SK-N-SH (cell line): ENCODE measurements at regions not wholly inside any gene's neighbourhood (a gene's known extent, or its start where the extent isn't known, plus 50 kb on each side); places are given as distances from the start of the nearest gene placed in this dataset.

Source experiments
- CTCF ChIA-PET: fragments of 300-600, 350-600 bp; formaldehyde crosslinking; extraction: SDS; loops from one replicate; lab custom pipeline; 2021; lab: Yijun Ruan, JAX
- POLR2A ChIA-PET: fragments of 350-600 bp; sonication (Branson Sonifier 250); formaldehyde crosslinking; extraction: SDS; loops from one replicate; lab custom pipeline; 2020; ENCODE audit warnings: antibody characterized with exemption, inconsistent platforms; lab: Yijun Ruan, JAX
- DNase-seq: peaks from one replicate; pipeline ENCODE4 v3.0.0; 2012
- H2AFZ ChIP-seq: fragments of 200-600 bp; sonication (generic); 2 replicates; pipeline ENCODE4 v1.8.1; 2016; ENCODE audit warnings: antibody characterized with exemption, mild to moderate bottlenecking, low read depth
- H3F3A ChIP-seq: fragments of 200-600 bp; sonication (generic); replicated peaks from 2 replicates; pipeline ENCODE3; 2016; ENCODE audit warnings: antibody characterized with exemption, mild to moderate bottlenecking; ENCODE audit not compliant: insufficient read depth
- H3K27ac ChIP-seq, 2 experiments: fragments of 200-500 bp in 1 of 2; fragments of 200-600 bp in 1 of 2; sonication (Bioruptor generic) in 1 of 2; sonication (generic), shearing (Covaris generic) in 1 of 2; 2 replicates each; pipeline versions ENCODE4 v1.5.1 to v1.6.1; 2014 to 2016; ENCODE audit warnings: low read depth in 2 of 2, inconsistent platforms in 1 of 2, low read length in 1 of 2, mild to moderate bottlenecking in 1 of 2, mixed read lengths in 1 of 2
- H3K27me3 ChIP-seq: fragments of 200-600 bp; sonication (generic), shearing (Covaris generic); 2 replicates; pipeline ENCODE4 v1.6.1; 2016; ENCODE audit warnings: mixed run types; ENCODE audit not compliant: insufficient read depth
- H3K36me3 ChIP-seq, 2 experiments: fragments of 200-500 bp in 1 of 2; fragments of 200-600 bp in 1 of 2; sonication (Bioruptor generic) in 1 of 2; sonication (generic) in 1 of 2; replicated peaks in 1 of 2; 2 replicates each; pipeline versions ENCODE3 to v1.5.1; 2014 to 2016; ENCODE audit warnings: low read length in 1 of 2, mild to moderate bottlenecking in 1 of 2; ENCODE audit not compliant: insufficient read depth in 2 of 2, control insufficient read depth in 1 of 2
- H3K4me1 ChIP-seq, 2 experiments: fragments of 200-500 bp in 1 of 2; fragments of 200-600 bp in 1 of 2; sonication (Bioruptor generic) in 1 of 2; sonication (generic), shearing (Covaris generic) in 1 of 2; 2 replicates each; pipeline versions ENCODE4 v1.5.1 to v1.6.1; 2014 to 2016; ENCODE audit warnings: low read depth in 1 of 2, low read length in 1 of 2, mixed run types in 1 of 2; ENCODE audit not compliant: insufficient read depth in 2 of 2, control insufficient read depth in 1 of 2
- H3K4me2 ChIP-seq: fragments of 200-600 bp; sonication (generic), shearing (Covaris generic); 2 replicates; pipeline ENCODE4 v1.6.1; 2017; ENCODE audit warnings: mixed run types
- H3K4me3 ChIP-seq, 2 experiments: fragments of 200-500 bp in 1 of 2; fragments of 200-600 bp in 1 of 2; sonication (Bioruptor generic) in 1 of 2; sonication (generic), shearing (Covaris generic) in 1 of 2; 2 replicates each; pipeline versions ENCODE4 v1.5.1 to v1.8.1; 2014 to 2016; ENCODE audit warnings: low read depth in 2 of 2, inconsistent platforms in 1 of 2, low read length in 1 of 2, mild to moderate bottlenecking in 1 of 2, mixed read lengths in 1 of 2, moderate library complexity in 1 of 2
- H3K79me2 ChIP-seq: fragments of 200-600 bp; sonication (generic); 2 replicates; pipeline ENCODE4 v1.8.1; 2017; ENCODE audit warnings: mild to moderate bottlenecking; ENCODE audit not compliant: insufficient read depth
- H3K9ac ChIP-seq: fragments of 200-600 bp; sonication (generic); 2 replicates; pipeline ENCODE4 v1.6.1; 2017; ENCODE audit warnings: mixed run types
- H3K9me2 ChIP-seq: fragments of 200-600 bp; sonication (generic); 2 replicates; pipeline ENCODE4 v1.6.1; 2017; ENCODE audit warnings: mixed run types
- H3K9me3 ChIP-seq: fragments of 200-600 bp; sonication (generic); 2 replicates; pipeline ENCODE4 v1.6.1; 2017; ENCODE audit warnings: mixed run types, mild to moderate bottlenecking, moderate library complexity
- H4K20me1 ChIP-seq: fragments of 200-600 bp; sonication (generic); 2 replicates; pipeline ENCODE4 v1.6.1; 2017; ENCODE audit warnings: mild to moderate bottlenecking, mixed run types; ENCODE audit not compliant: insufficient read depth
- CHD2 ChIP-seq: fragments of 150-350 bp; IDR thresholded peaks from 2 replicates; pipeline ENCODE4 v1.6.1; 2018; ENCODE audit warnings: low read length; ENCODE audit not compliant: partially characterized antibody
- CTCF ChIP-seq: fragments of 200-600 bp; sonication (generic); IDR thresholded peaks from 2 replicates; pipeline ENCODE4 v1.6.1; 2017; ENCODE audit warnings: antibody characterized with exemption, mild to moderate bottlenecking, moderate library complexity
- ELF1 ChIP-seq: IDR thresholded peaks from 2 replicates; pipeline ENCODE4 v1.4.0; 2012
- EP300 ChIP-seq, 2 experiments: IDR thresholded peaks; 2 replicates each; pipeline versions ENCODE4 v1.4.0 to v1.6.1; 2012; ENCODE audit warnings: borderline replicate concordance in 1 of 2, low read depth in 1 of 2, low read length in 1 of 2
- FOXM1 ChIP-seq: IDR thresholded peaks from 2 replicates; pipeline ENCODE4 v1.4.0; 2012; ENCODE audit warnings: low read depth, mild to moderate bottlenecking
- NFIC ChIP-seq: IDR thresholded peaks from 2 replicates; pipeline ENCODE4 v1.4.0; 2012; ENCODE audit warnings: borderline replicate concordance
- REST ChIP-seq: IDR thresholded peaks from 2 replicates; pipeline ENCODE4 v1.6.1; 2012; ENCODE audit warnings: mild to moderate bottlenecking, low read depth, low read length, moderate library complexity
- RXRA ChIP-seq: IDR thresholded peaks from 2 replicates; pipeline ENCODE4 v1.4.0; 2012; ENCODE audit warnings: low read depth, mild to moderate bottlenecking, borderline replicate concordance
- TAF1 ChIP-seq: IDR thresholded peaks from 2 replicates; pipeline ENCODE4 v1.6.1; 2012; ENCODE audit warnings: low read depth, mild to moderate bottlenecking, low read length, moderate library complexity, borderline replicate concordance
- TEAD4 ChIP-seq: IDR thresholded peaks from 2 replicates; pipeline ENCODE4 v1.4.0; 2012; ENCODE audit warnings: mild to moderate bottlenecking, borderline replicate concordance; ENCODE audit not compliant: insufficient read depth
- USF1 ChIP-seq: IDR thresholded peaks from 2 replicates; pipeline ENCODE4 v1.4.0; 2012; ENCODE audit warnings: low read depth, borderline replicate concordance
- USF2 ChIP-seq: fragments of 150-350 bp; IDR thresholded peaks from 2 replicates; pipeline ENCODE4 v1.6.1; 2017; ENCODE audit warnings: antibody characterized with exemption, low read length, low read depth, borderline replicate concordance
- ZBTB33 ChIP-seq: IDR thresholded peaks from 2 replicates; pipeline ENCODE4 v1.4.0; 2012; ENCODE audit warnings: low read depth, borderline replicate concordance
- WGBS: methylation state at CpG from one replicate; pipeline ENCODE4 v1.1.6; 2017; ENCODE audit warnings: low lambda C conversion rate; 5-methylcytosine and 5-hydroxymethylcytosine counted together

- 35% methylated on average over 3 of the region's 3 CpGs for WGBS
- no peak overlapping the region for H3K4me2 ChIP-seq
- no peaks in the 10 kb centered on the region for H3K27me3 ChIP-seq
- no peak overlapping the region for H2AFZ ChIP-seq
- CTCF ChIA-PET, result no interaction called here
- no peak overlapping the region for H3K9ac ChIP-seq
- H4K20me1 ChIP-seq, result no peaks in the 10 kb centered on the region
- POLR2A ChIA-PET, result no interaction called here
- H3K4me1 ChIP-seq, result no peaks in the 10 kb centered on the region
- H3F3A ChIP-seq, result no peaks in the 10 kb centered on the region
- no peaks in the 10 kb centered on the region for H3K9me3 ChIP-seq
- no peaks in the 10 kb centered on the region for H3K36me3 ChIP-seq
- H3K27ac ChIP-seq, result no peak overlapping the region
- DNase-seq, result no peak
- no peak overlapping the region for H3K4me3 ChIP-seq
- H3K9me2 ChIP-seq, result no peaks in the 10 kb centered on the region
- no peak for TF ChIP-seq ELF1
- TF ChIP-seq REST, result no peak
- no peak for TF ChIP-seq CTCF
- TF ChIP-seq USF1, result no peak
- no peak for TF ChIP-seq TEAD4
- TF ChIP-seq ZBTB33, result no peak
- TF ChIP-seq EP300 (IDR thresholded peaks at IDR 0.05; ENCODE audit: borderline replicate concordance in 1 of 2, low read depth in 1 of 2, low read length in 1 of 2), result no peak
- no peak for TF ChIP-seq CHD2
- no peak for TF ChIP-seq TAF1
- no peak for TF ChIP-seq RXRA
- no peak for TF ChIP-seq NFIC
- TF ChIP-seq USF2, result no peak
- no peak for TF ChIP-seq FOXM1
- no peaks in the 10 kb centered on the region for H3K79me2 ChIP-seq
Observed at GRCh38 chr11:131092469-131092868, 176.2 kb upstream of the SNX19 start.
